HCEC 1CT (cell line): ENCODE measurements at regions not wholly inside any gene's neighbourhood (a gene's known extent, or its start where the extent isn't known, plus 50 kb on each side); places are given as distances from the start of the nearest gene placed in this dataset.
"Not testable (repeated sequence)": the region's sequence is repeated elsewhere in the genome, so short reads cannot be mapped to it uniquely, and the experiment has no call there.

Experiments used
- DNase-seq: peaks from one replicate; pipeline ENCODE4 v3.0.0-alpha.2; 2017

GRCh38 chr11:22920939-22921565, 60.8 kb upstream of the CCDC179 start:
- peak; percentile 66 for DNase-seq

DNA sequence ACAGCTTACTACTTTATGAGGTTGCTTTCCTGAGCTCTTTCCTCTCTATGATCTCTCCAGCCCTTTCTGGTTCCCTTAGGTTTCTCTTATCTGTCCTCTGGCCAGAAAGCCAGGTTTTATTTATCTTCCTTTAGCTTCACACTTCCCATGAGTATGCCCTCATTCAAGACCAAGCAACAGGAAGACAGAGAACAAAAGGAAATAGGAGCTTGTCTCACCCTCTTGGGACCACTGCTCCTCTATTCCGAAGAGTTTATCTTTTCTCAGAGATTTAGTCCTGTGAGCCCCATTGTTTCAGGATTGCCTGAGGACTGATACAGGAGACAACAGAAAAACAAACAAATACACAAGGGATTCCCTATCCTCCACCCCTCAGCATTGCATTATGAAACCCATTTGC, 62.4 kb upstream of the CCDC179 start:
- DNase-seq, result no peak

DNA sequence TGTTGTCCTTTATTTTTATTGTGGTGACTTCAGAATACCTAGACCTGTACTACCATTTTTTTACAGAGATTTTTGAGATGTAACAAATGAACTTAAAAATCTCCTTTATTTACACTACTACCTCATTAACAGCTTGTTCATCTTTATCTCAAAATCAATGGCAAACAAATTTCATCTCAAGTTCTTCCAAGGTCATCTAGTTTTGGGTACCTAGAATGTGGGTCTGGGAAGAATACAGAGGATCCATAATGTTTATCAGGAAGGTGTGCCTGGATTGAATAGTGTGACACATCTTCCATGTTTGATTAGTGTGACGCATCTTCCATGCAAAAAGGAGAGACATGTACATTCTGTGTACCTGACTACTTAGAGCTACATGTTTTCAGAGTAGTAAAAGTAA, 63.3 kb upstream of the CCDC179 start:
- no peak for DNase-seq

DNA sequence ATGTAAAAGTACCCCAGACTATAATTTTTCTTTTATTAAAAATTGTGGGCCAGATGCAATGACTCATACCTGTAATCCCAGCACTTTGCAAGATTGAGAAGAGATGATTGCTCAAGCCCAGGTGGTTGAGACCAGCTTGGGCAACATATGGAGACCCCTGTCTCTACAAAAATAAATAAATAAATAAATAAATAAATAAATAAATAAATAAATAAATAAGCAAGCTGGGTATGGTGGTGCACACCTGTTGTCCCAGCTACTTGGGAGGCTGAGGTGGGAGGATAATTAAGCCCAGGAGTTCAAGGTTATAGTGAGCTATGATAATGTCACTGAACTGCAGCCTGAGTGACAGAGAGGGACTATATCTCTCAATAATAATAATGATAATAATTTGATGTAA, 66.1 kb upstream of the CCDC179 start:
- DNase-seq, result no peak

DNA sequence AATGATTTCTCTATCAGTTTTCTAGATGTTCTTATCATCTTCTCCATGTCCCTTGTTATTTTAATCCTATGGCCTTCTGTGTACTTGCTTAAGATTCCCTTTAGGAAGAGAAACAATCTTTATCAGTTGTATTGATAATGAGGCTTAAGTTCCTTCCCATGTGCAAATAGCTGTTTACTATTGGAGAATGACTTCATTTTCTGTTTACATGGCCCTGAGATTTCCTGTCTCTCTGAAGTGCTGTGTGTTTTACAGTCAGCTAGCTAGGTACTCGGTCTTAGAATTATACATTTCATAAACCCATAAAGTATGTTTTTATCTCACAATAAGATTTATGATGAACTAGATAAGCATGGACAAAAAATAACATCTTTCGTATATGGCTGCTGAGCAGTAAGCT, 67.5 kb upstream of the CCDC179 start:
- DNase-seq, result no peak

DNA sequence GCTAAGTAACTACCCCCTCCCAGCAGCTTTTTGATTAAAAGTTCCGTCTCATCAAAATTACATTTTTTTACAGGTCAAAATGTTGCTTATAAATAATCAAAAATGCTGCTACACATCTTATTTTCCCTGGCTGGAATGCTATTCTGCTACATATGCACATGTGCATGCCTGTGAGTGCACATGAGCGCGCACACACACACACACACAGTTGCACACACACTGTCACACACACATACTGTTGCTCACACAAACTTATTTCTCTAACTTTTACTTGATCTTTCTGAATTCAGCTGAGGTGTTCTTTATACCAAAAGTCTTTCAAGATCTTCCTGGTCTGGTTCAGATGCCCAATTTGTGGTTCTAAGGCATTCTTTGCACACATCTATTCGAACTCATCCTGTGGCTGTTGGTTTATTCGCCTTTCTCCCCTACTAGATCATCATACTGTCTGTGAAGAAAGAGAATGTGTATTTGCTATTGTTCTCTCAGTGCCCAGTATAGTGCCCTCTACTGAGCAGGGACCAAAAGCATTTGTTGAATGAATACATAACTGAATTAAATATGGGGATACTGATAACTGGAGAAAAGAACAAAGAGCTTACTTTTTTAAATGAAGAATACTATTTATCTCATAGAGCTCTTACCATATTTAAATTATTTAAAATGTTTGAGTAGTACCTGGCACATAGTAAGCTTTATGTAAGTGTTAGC, 68.1 kb upstream of the CCDC179 start:
- peak; percentile 7 for DNase-seq

DNA sequence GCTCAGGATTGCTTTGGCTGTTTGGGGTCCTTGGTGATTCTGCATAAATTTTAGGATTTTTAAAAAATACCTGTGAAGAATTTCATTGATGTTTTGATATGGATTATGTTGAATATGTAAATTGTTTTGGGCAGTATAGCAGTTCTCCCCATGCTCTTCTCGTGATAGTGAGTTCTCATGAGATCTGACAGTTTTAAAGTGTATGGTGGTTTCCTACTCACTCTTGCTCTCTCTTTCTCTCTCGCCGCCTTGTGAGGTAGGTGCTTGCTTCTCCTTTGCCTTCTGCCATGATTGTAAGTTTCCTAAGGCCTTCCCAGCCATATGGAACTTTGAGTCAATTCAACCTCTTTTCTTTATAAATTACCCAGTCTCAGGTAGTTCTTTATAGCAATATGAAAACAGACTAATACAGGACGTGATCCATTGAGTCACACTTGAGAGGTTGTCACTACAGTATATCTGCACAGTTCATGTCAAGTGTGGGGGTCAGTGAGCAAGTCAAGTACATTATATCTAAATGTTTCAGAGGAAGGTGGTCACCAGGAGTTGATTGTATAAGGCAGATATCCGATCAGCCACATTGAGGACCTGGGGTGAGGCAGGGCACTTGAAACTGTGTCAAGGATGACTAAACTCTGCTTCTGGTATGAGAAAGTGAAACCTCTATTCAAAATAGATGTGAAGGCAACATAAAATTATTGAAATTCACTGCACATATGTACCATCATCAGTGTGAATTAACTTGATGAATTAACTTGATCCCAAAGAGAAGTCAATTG, 70.7 kb upstream of the CCDC179 start:
- no peak for DNase-seq

DNA sequence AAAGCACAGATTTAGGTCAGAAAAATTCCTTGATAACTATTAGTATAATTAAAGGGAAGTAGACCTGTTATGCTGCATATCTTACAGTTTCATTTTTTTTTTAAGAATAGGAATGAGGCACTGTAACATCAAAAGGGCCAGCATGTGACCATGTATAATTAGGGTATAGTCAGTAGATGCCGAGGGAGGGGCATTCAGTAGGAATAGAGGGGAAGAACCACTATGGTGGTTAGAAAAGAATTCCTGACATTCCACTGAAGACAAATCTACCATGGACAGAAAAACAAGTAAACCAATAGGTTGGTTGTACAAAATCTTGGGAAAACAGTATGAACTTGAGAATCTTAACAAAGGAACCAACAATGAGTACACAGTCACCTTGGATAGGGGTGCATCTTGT, 78.4 kb upstream of the CCDC179 start:
- DNase-seq, result no peak

DNA sequence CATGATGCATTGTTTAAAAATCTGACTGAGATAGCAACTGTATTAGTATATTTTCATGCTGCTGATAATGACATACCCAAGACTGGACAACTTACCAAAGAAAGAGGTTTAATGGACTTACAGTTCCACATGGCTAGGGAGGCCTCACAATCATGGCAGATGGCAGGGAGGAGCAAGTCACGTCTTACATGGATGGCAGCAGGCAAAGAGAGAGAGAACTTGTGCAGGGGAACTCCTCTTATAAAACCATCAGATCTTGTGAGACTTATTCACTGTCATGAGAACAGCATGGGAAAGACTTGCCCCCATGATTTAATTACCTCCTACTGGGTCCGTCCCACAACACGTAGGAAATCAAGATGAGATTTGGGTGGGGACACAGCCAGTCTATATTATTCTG, 81.3 kb upstream of the CCDC179 start:
- not testable (repeated sequence) for DNase-seq

DNA sequence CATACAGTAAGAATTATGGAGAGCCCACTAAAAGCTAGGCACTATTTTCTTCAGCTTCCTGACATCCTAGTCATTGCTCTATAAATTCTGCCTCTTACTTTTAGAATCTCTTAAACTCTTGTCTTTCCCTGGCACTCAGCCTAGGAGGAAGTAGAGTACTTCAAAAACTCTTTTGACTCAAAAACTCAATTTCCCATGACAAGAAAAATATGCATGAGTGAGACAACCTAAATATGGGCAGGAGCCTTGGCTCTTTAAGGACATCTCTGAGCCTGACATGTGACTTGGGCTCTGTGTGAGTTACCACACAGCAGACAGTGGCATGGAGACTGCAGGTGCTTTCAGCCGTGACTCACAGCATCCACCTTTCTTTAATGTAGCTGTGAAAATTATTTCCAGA, 97.5 kb upstream of the CCDC179 start:
- DNase-seq, result no peak

- no peak for DNase-seq
Observed at GRCh38 chr11:22974251-22974650, 114.0 kb upstream of the CCDC179 start.

DNA sequence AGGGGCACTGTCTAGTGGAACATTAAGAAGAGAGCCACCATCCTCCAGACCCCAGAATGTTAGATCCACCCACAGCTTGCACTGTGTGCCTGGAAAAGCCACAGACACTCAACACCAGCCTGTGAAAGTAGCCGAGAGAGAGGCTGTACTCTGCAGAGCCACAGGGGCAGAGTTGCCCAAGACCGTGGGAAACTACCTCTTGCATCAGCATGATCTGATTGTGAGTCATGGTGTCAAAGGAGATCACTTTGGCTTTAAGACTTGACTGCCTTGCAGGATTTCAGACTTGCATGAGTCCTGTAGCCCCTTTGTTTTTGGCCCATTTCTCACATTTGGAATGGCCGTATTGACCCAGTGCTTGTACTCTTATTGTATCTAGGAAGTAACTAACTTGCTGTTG, 115.9 kb upstream of the CCDC179 start:
- DNase-seq, result peak; percentile 80

DNA sequence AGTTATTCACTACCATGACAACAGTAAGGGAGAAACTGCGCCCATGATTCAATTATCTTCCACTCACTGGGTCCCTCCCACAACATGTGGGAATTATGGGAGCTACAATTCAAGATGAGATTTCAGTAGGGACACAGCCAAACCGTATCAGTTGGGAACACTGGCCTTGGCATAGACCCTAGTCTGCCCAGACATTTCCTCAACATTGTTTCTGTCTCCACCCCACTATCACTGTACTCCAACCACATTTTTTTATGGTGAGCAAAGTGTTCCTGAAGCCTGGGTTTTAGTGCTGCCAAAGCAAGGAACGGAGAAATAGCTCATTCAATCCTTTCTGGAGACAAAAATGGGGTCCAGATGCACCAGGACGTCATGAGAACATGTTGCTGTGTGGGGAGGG, 122.6 kb upstream of the CCDC179 start:
- DNase-seq, result no peak

- no peak for DNase-seq
Observed at GRCh38 chr11:22984045-22984444, 123.8 kb upstream of the CCDC179 start.

- no peak for DNase-seq
Observed at GRCh38 chr11:22989371-22989770, 129.1 kb upstream of the CCDC179 start.

- DNase-seq, result no peak
Observed at GRCh38 chr11:22991196-22991595, 130.9 kb upstream of the CCDC179 start.

GRCh38 chr11:23006730-23007129, 146.5 kb upstream of the CCDC179 start:
- no peak for DNase-seq

GRCh38 chr11:23010790-23011335, 150.6 kb upstream of the CCDC179 start:
- DNase-seq, result no peak

DNA sequence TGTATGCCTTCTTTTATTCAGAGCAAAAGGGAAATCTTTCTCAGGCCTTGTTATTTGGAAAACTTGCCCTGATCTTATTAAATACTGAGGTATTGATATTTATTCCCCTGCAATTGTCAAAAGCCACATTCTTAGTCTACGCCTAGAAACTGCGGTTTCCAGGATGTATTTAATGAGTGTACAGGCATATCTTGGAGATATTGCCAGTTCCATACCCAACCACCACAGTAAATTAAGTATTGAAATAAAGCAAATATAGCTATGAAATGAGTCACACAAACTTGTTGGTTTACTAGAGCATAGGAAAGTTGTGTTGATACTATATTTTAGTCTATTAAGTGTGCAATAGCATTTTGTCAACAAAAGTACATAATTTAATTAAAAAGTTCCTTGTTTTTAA, 152.7 kb upstream of the CCDC179 start:
- no peak for DNase-seq

- no peak for DNase-seq
Observed at GRCh38 chr11:23013509-23013908, 153.2 kb upstream of the CCDC179 start.

GRCh38 chr11:23021287-23021863, 161.1 kb upstream of the CCDC179 start:
- peak; percentile 34 for DNase-seq

- DNase-seq, result no peak
Observed at GRCh38 chr11:23022854-23023253, 162.6 kb upstream of the CCDC179 start.

DNA sequence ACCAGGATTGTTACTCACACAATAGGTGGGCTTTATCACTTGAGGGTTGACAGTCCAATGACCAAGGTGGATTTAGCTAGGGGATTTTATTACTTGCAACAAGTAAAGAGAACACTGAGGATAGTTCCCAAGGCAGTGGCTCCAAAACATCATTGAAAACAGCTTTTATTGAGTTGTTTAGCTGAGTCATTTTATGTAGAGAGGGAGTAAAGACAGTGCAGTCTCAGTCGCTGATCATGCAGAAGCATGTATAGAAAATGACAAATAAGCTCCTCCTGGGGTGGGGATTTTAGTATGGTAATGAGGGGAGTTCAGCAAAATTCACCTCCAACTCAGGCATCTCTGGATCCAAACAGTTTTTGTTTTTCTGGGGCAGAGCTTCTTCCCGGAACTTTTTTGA, 163.0 kb upstream of the CCDC179 start:
- DNase-seq, result no peak
